Kidney (tissue), 13 donors: ENCODE measurements at regions not wholly inside any gene's neighbourhood (a gene's known extent, or its start where the extent isn't known, plus 50 kb on each side); places are given as distances from the start of the nearest gene placed in this dataset.
A peak's percentile ranks its signal among the peaks of the same experiment; 100 is the strongest.

Experiments
- DNase-seq, 5 donors: peaks; one replicate each; pipeline ENCODE4 v3.0.0-alpha.2; 2013 to 2020
- FAIRE-seq: peaks from 2 replicates; lab custom pipeline; 2012; peaks lifted over from hg19 to GRCh38; lab: Jason Lieb, UNC
- H3K27ac ChIP-seq, 2 donors: one replicate each; pipeline ENCODE4 v1.7.0; 2013; ENCODE audit warnings: low read depth in 2 of 2, low read length in 2 of 2, inconsistent platforms in 1 of 2
- H3K27me3 ChIP-seq: one replicate; pipeline ENCODE4 v1.7.1; 2013; ENCODE audit warnings: low read length, inconsistent platforms; ENCODE audit not compliant: control insufficient read depth, insufficient read depth
- H3K36me3 ChIP-seq, 3 donors: one replicate each; pipeline versions ENCODE4 v1.7.0 to v1.7.1; 2013; ENCODE audit warnings: low read length in 3 of 3, control low read depth in 1 of 3, inconsistent platforms in 1 of 3; ENCODE audit not compliant: insufficient read depth in 3 of 3, control insufficient read depth in 2 of 3
- H3K4me1 ChIP-seq, 3 donors: one replicate each; pipeline versions ENCODE4 v1.7.0 to v1.7.1; 2013; ENCODE audit warnings: low read length in 3 of 3, inconsistent platforms in 1 of 3, low read depth in 1 of 3; ENCODE audit not compliant: control insufficient read depth in 2 of 3, insufficient read depth in 2 of 3
- H3K4me3 ChIP-seq, 3 donors: one replicate each; pipeline versions ENCODE4 v1.7.0 to v1.8.1; 2013; ENCODE audit warnings: low read length in 3 of 3, control low read depth in 1 of 3, inconsistent platforms in 1 of 3
- H3K9ac ChIP-seq, 3 donors: one replicate each; pipeline versions ENCODE4 v1.7.0 to v1.7.1; 2013; ENCODE audit warnings: low read length in 3 of 3, control low read depth in 1 of 3, inconsistent platforms in 1 of 3
- H3K9me3 ChIP-seq, 3 donors: one replicate each; pipeline versions ENCODE4 v1.7.0 to v1.7.1; 2013; ENCODE audit warnings: low read length in 3 of 3, control low read depth in 1 of 3, inconsistent platforms in 1 of 3; ENCODE audit not compliant: control insufficient read depth in 2 of 3, insufficient read depth in 1 of 3
- intact Hi-C: fragments of 100-400 bp; cut with DNase I; formaldehyde crosslinking; loops from one replicate; pipeline ENCODE4 v1.11.1; 2022
- TF ChIP-seq, protein P1 (sequence below): IDR thresholded peaks from 3 replicates; pipeline ENCODE4 v1.5.1; 2012; ENCODE audit warnings: mild to moderate bottlenecking, moderate library complexity, borderline replicate concordance; ENCODE audit not compliant: insufficient read depth; ENCODE audit errors: extremely low read depth
- donor health status: control.
- donor health status: control.
- donor health status: control.
- donor health status: control.
- donor health status: control.
- donor health status: DM: yes; HTN: yes; CAD: no.
- donor health status: Normal renal cell carcinoma (clear cell type).

- intact Hi-C loops = no loop called here
- H3K27ac ChIP-seq = no peak overlapping the region
- TF ChIP-seq, protein P1, sequence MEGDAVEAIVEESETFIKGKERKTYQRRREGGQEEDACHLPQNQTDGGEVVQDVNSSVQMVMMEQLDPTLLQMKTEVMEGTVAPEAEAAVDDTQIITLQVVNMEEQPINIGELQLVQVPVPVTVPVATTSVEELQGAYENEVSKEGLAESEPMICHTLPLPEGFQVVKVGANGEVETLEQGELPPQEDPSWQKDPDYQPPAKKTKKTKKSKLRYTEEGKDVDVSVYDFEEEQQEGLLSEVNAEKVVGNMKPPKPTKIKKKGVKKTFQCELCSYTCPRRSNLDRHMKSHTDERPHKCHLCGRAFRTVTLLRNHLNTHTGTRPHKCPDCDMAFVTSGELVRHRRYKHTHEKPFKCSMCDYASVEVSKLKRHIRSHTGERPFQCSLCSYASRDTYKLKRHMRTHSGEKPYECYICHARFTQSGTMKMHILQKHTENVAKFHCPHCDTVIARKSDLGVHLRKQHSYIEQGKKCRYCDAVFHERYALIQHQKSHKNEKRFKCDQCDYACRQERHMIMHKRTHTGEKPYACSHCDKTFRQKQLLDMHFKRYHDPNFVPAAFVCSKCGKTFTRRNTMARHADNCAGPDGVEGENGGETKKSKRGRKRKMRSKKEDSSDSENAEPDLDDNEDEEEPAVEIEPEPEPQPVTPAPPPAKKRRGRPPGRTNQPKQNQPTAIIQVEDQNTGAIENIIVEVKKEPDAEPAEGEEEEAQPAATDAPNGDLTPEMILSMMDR = no peak
- no peak overlapping the region for H3K4me3 ChIP-seq
- H3K9me3 ChIP-seq = no peaks in the 10 kb centered on the region
- no peaks in the 10 kb centered on the region for H3K27me3 ChIP-seq
- no peak for DNase-seq
- peaks cover 0 to 10% (median 4%) of the 10 kb centered on the region in 3 donors for H3K4me1 ChIP-seq
- no peak overlapping the region for H3K9ac ChIP-seq
- no peak for FAIRE-seq
- no peaks in the 10 kb centered on the region for H3K36me3 ChIP-seq
These were observed 75.8 kb downstream of the CCDC34 start for GRCh38 chr11:27287205-27287604.

DNA sequence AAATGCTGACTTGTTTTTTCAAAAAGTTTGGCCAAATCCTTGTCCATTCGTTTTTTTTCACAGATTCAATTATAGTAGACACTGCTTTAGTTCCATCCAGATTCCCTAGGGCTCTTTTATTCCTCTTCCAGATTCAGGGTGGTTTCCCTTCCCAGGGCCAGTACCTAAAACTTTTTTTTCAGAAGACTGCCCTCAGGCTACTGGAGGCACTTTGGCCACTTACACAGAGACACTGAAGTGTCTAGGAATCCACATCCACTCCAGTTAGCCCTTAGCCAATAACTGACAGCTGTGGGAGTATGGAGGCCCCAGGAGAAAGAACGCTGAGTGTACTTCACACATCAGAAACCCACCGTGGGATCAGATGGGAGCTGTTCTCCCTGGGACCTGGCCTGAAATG, 77.3 kb downstream of the CCDC34 start:
- intact Hi-C loops = no loop called here
- no peak overlapping the region for H3K9ac ChIP-seq
- no peaks in the 10 kb centered on the region for H3K27me3 ChIP-seq
- no peak overlapping the region for H3K4me3 ChIP-seq
- H3K36me3 ChIP-seq = no peaks in the 10 kb centered on the region
- FAIRE-seq = no peak
- TF ChIP-seq, protein P1 = no peak
- no peaks in the 10 kb centered on the region for H3K9me3 ChIP-seq
- DNase-seq = no peak
- peaks cover 3 to 4% (median 4%) of the 10 kb centered on the region in 3 donors for H3K4me1 ChIP-seq
- H3K27ac ChIP-seq = no peak overlapping the region

DNA sequence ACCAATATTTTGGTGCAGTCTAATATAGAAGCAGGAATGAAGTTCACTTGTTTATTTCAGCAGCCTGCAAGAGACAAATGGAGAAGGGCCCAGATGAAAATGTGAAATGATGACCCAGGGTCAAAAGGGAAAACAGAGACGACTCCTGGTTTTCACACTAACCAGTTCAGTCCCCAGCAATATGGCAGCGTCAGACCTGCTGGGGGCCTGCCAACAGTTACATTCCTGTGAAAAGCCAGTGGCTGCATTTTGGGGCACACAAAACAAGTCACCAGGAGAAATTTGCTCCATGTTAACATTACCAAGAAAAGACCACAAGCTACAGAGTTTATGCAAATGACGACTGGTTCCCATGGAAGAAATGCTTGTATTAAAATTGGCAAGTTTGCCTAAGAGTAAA, 80.2 kb downstream of the CCDC34 start:
- Histone ChIP-seq H3K27me3 (no peaks in the 10 kb centered on the region), H3K9ac (no peak overlapping the region), H3K9me3 (no peaks in the 10 kb centered on the region), H3K36me3 (no peaks in the 10 kb centered on the region), H3K4me3 (no peak overlapping the region), H3K4me1 (peaks cover 3 to 4% (median 4%) of the 10 kb centered on the region in 3 donors), H3K27ac (no peak overlapping the region)
- TF ChIP-seq, protein P1 = no peak
- no peak for FAIRE-seq
- intact Hi-C loops = no loop called here
- DNase-seq = peak in 1 of 5 donors; percentile 22
